ENCODE measurements at regions not wholly inside any gene's neighbourhood (a gene's known extent, or its start where the extent isn't known, plus 50 kb on each side); places are given as distances from the start of the nearest gene placed in this dataset.
A peak's percentile ranks its signal among the peaks of the same experiment; 100 is the strongest.
"Not testable (repeated sequence)": the region's sequence is repeated elsewhere in the genome, so short reads cannot be mapped to it uniquely, and the experiment has no call there.

GRCh38 chr13:87376081-87376480 is 295.1 kb upstream of the SLITRK5 start:
- no peak for DNase-seq

- DNase-seq: no peak
These were observed 287.1 kb upstream of the SLITRK5 start for GRCh38 chr13:87384099-87384498.

DNA sequence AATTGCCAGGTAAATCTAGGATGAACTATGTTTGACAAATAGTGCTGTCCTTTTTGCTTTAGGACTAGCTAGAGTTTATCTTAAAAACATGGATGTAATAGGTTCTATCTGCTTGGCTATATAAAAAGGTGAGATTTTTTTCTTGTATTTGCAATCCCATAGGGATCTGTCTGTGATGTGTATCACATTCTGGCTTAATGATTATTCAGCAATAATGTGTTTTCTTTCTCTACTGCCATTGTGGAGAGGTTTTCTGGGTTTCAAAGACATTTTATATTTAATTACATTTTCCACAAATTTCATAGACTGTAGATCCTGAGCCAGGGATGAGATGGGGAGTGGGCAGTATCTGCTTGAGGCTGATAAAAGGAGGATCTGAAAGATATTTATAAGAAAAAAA is 277.8 kb upstream of the SLITRK5 start:
- DNase-seq: no peak

GRCh38 chr13:87398047-87398446 is 273.1 kb upstream of the SLITRK5 start:
- no peak for DNase-seq

DNA sequence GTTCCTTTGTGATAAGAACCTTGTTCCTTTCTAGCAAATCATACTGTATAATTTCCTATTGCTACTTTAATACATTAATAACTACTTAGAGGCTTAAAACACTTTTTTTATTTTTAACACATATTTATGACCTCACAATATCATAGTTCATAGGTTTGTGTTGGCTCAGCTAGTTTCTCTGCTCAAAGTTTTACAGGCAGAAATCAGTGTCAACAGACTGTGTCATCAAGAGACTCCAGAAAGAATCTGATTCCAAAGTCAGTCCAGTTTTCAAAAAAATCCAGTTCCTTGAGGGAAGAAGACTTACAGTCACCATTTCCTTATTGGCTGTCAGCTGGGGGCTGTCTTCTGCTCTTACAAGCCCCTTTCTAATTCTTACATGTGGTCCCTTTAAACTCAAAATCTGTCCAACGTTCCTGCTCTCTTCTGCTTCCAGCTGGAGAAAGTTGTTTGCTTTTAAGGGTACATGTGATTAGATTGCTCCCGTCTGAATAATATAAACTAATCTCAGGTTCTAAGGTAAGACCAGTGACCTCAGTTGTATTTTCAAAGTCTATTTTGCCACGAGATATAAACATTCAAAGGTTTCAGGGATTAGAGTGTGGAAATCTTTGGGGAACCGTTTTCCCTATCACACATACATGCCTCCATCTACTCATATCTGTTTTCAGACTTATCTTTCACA is 267.3 kb upstream of the SLITRK5 start:
- no peak for DNase-seq

DNA sequence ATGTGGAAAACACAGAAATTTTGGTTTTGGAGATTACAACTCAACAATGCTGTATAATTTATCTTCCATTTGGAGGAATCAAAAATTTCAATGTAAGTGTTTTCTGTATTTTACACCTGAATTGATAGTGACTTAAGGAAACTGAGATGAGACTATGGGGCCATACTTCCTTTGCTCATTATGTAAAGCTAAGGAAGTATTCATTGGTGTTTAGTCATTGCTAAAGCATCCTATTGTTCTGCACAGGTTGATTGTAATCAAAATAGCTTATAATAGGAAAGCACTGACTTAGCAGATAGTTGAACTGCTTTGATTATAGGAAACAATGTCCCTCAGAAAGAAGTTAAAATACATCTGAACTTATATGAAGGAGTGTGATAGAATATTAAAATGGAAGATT is 244.4 kb upstream of the SLITRK5 start:
- no peak for DNase-seq

GRCh38 chr13:87444135-87444534 is 227.0 kb upstream of the SLITRK5 start:
- peak; percentile 59 for DNase-seq

GRCh38 chr13:87452281-87452680 is 218.9 kb upstream of the SLITRK5 start:
- DNase-seq: no peak

DNA sequence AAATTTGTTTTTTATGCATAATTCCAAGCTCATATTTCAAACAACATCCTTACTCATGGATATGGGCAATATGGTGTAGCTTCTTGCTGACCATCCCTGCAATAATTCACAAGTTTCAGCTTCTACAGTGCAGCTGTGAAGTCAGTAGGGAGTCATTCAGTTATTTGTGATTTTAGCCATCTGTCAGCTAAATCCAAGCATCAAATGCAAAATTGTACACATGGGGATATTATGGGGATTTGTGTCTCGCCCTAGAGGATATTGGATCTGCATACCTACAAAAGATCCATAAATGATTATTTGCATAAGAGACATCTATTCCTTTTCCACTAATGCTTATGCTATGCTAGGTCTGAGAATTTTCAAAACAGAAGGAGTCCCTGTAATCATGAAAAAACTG is 217.9 kb upstream of the SLITRK5 start:
- DNase-seq: no peak

DNA sequence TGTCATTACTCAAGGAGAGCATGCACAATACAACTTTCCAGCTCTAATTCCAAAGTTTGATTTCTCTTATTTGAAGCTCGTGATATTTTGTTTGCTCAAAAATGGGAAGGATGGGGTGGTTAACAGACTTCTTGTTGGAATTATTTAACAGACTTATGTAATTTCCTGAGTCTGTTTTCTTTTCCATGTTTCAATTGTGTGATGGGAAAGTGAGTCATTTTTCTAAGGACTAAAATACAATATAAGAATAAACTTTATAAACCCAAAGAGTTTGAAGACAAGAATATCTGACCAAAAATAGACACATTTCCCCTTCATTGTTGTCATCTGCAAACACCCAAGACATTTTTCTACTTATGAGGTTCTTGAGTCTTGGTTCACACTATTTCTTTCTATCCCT is 211.8 kb upstream of the SLITRK5 start:
- no peak for DNase-seq

DNA sequence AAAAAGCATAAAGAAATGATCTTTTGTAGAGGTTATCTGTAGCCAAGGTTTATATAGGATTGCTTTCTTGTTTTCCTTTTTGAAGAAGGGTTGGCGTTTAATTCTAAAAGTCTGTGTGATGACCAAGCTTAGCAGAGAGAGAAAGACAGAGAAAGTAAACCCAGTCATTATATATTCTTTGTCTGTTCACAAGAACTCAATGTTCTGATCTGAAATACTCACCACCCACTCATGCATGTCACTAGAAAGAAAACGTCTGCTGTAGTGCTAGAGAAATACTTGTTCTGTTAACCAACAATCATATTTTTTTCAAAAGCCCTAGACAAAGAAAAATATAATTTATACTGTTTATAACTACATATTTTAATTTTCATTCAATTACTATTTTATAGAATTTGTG is 173.7 kb upstream of the SLITRK5 start:
- DNase-seq: no peak

DNA sequence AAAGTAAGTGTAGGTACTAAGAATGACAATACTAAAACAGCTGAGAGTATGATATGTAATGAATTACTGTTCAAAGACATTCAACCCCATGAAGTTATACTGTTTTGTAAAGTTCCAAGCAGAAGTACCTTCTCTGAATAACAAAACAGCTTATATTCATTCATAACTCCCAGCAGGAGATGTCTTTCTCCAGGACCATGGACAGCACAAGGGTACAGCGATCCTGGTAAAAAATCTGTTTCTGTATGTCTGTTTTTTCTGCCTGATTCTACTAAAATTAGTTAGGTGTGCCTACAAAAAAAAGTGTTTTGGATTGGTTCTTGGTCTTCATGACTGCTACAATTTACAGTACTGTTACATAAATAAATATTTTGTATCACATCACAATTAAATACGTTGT is 172.5 kb upstream of the SLITRK5 start:
- no peak for DNase-seq

GRCh38 chr13:87524775-87525174 is 146.4 kb upstream of the SLITRK5 start:
- DNase-seq: no peak

GRCh38 chr13:87533776-87534175 is 137.4 kb upstream of the SLITRK5 start:
- no peak for DNase-seq

- DNase-seq: no peak
These were observed 135.3 kb upstream of the SLITRK5 start for GRCh38 chr13:87535911-87536310.

GRCh38 chr13:87536499-87536898 is 134.7 kb upstream of the SLITRK5 start:
- DNase-seq: no peak

DNA sequence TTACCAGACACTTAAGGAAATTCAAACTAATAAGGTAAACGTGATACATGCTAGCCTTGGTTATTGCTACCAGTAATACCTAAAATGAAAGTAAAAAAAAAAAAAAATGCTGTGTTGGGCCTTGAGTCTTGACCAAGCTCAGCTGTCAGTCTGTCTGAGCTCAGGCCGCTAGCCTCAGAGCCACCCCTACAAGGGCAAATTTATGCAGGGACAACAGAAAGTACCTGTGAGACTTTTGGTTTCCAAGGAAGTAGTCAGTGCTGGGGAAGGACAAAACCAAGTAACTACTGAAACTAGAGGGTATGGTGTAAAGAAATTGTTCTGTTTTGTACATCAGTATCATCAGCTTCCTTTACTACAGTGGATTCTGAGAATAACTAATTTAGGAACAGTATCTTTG is 134.3 kb upstream of the SLITRK5 start:
- no peak for DNase-seq

DNA sequence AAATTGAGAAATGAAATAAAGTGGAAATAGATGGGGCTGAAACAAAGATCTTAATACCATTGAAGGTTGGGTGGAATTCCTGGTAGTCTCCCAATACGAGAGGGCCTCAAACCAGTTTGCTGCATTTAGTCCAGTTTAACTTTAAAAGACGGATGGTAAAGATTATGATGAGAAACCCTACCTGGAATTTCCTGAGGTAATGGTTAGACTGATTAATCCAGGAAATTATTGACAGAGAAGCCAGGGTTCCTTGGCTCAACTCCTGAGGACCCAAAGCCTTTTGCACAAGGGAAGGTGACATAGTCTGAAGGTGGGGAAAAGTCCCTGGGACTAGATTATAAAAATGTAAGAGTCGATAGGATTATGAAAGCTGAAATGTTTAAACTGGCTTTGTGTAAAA is 133.2 kb upstream of the SLITRK5 start:
- DNase-seq: no peak

DNA sequence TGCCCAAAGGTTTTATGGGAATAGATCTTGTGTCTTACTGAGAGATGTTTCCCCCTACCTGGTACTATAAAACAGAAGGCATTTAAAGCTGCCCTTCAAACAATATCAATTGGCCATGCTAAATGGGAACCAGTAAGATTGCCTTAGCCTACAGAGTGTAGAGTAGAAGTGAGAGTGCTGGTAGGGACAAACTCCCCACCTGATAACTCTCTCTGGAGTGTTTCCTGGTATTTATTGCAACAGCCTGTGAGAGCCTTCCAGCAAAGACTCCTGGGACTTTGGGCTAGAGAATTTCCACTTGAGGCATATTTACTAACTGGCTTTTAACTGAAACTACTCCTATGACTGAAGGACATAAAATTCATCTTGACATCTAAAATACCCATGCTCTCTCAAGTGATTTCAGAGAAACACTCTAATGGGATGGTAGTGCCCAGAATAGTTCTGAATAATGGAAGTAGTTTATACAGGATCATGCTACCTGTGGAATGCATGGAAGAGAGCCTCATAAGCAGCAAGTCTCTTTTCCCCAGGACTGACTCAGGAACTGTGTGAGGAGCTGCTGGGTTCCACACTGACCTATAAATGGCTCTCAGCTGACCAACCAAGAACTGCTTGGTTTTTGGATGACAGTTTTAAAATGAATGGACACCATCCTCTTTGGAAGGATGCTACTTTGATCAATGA is 132.7 kb upstream of the SLITRK5 start:
- DNase-seq: no peak

DNA sequence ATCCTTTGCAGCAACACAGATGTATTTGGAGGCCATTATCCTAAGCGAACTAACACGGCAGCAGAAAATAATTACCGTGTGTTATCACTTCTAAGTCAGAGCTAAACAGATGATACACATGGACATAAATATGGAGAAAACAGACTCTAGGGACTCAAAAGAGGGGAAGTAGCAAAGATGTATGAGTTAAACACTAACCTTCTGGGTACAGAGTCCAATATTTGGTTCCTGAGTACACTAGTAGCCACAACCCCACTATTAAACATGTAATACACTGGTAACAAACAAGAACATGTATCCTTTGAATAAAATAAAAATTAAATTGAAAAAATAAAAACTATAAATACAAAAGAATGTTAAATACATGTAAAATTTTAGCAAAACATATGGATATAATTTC is 118.0 kb upstream of the SLITRK5 start:
- no peak for DNase-seq

GRCh38 chr13:87554045-87554444 is 117.1 kb upstream of the SLITRK5 start:
- DNase-seq: no peak

GRCh38 chr13:87557788-87558187 is 113.4 kb upstream of the SLITRK5 start:
- no peak for DNase-seq

GRCh38 chr13:87561580-87561979 is 109.6 kb upstream of the SLITRK5 start:
- not testable (repeated sequence) for DNase-seq

DNA sequence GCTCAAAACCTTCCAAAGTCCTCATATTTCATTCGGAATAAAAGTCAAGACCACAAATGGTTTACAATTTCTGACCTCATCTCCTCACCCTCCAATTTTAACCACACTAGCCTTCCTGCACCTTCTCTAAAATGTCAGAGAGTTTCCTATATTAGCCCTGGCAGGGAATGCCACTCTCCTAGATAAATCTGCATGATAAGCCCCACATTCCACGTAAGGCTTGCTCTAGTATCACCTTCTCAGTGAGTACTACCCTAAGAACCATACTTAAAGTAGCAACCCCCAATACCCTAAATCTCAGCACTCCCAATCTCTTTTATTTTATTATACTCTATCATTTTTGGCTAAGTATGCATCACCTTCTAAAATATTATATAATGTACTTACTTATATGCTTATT is 100.5 kb upstream of the SLITRK5 start:
- DNase-seq: no peak

GRCh38 chr13:87582399-87582798 is 88.8 kb upstream of the SLITRK5 start:
- DNase-seq: no peak
